Urinary bladder (tissue), 3 donors: ENCODE measurements at regions not wholly inside any gene's neighbourhood (a gene's known extent, or its start where the extent isn't known, plus 50 kb on each side); places are given as distances from the start of the nearest gene placed in this dataset.
A peak's percentile ranks its signal among the peaks of the same experiment; 100 is the strongest.

Source experiments
- DNase-seq: peaks from one replicate; pipeline ENCODE4 v3.0.0-alpha.2; 2015; ENCODE audit errors: extremely low spot score
- H3K27ac ChIP-seq: one replicate; pipeline ENCODE4 v1.5.1; 2013; ENCODE audit warnings: low read depth, mild to moderate bottlenecking, moderate library complexity
- H3K36me3 ChIP-seq: one replicate; pipeline ENCODE4 v1.6.1; 2013; ENCODE audit warnings: mild to moderate bottlenecking, moderate library complexity; ENCODE audit not compliant: insufficient read depth
- H3K4me1 ChIP-seq: one replicate; pipeline ENCODE4 v1.6.1; 2013; ENCODE audit warnings: mild to moderate bottlenecking, moderate library complexity; ENCODE audit not compliant: insufficient read depth
- H3K4me3 ChIP-seq: one replicate; pipeline ENCODE4 v1.5.1; 2013; ENCODE audit warnings: low read depth, low read length
- WGBS: extraction: QIAGEN DNeasy Blood & Tissue Kit; methylation state at CpG from one replicate; pipeline ENCODE4 v1.1.7; 2013; 5-methylcytosine and 5-hydroxymethylcytosine counted together
- donor health status: healthy with polysubstance abuse.
- donor health status: healthy.

DNA sequence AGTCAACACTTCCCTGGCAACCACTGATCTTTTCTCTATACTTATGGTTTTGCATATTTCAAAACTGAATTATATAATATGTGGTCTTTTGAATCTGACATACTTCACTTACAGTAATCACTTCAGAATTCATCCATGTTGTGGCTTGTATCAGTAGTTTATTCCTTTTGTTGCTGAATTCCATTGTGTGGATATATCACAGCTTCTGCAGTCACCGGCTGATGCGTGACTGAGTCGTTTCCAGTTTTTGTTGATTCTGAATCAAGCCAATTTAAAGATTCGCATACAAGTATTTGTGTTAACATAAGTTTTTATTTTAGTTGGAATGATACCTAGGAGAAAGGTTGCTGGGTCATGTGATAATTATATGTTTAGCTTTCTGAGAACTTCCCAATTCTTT is 672.5 kb upstream of the ANKRD30A start:
- 84% methylated on average over 4 of the region's 4 CpGs for WGBS
- no peak overlapping the region for H3K4me3 ChIP-seq
- no peaks in the 10 kb centered on the region for H3K36me3 ChIP-seq
- DNase-seq, result no peak
- no peaks in the 10 kb centered on the region for H3K4me1 ChIP-seq
- no peak overlapping the region for H3K27ac ChIP-seq

DNA sequence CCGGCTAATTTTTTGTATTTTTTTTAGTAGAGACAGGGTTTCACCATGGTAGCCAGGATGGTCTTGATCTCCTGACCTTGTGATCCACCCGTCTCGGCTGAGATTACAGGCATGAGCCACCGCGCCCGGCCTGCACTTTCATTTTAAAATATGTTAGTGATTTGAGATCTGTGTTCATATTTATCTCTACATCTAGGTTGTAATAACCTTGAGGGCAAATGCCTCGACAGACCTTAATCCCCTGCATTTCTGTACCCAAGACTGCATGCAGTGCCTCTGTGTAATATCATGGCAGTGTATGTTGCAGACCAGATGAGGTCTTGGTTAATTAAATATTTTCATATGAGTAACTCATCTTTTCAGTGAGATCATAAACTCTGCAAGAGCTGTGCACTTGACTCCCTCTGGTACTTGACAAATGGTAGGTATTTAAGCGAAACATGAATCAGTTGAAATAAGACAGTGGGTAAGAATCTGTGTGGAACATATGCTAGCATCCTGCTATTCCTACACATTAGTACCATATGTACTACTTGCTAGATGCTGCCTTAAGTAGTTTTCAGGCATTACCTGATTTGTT is 673.9 kb upstream of the ANKRD30A start:
- WGBS, result 85% methylated on average over 8 of the region's 8 CpGs
- Histone ChIP-seq H3K4me3 (no peak overlapping the region), H3K4me1 (no peaks in the 10 kb centered on the region), H3K36me3 (no peaks in the 10 kb centered on the region), H3K27ac (no peak overlapping the region)
- no peak for DNase-seq

DNA sequence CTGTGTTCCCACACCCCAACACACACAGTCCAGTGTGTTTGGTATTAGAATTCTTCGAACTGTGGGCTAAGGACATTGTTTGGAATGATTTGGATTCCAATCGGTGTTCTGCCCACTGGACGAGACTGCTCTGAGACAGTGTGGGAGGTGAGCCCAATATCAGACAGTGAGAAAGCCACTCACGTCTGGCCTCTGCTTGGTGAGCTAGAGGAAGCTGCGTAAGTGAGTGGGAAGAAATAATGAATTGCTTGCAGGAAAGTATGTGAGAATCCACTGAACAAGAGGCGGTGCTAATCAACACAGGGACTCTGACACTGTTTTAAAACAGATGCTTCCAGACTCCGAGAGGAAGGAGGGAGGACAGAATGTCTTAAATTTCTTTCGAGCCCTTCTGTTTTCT is 675.0 kb upstream of the ANKRD30A start:
- DNase-seq, result no peak
- no peak overlapping the region for H3K4me3 ChIP-seq
- H3K4me1 ChIP-seq, result no peaks in the 10 kb centered on the region
- H3K27ac ChIP-seq, result no peak overlapping the region
- 29% methylated on average over 8 of the region's 8 CpGs for WGBS
- H3K36me3 ChIP-seq, result no peaks in the 10 kb centered on the region

- WGBS, result 61% methylated on average over 11 of the region's 11 CpGs
- Histone ChIP-seq H3K4me1 (no peaks in the 10 kb centered on the region), H3K36me3 (no peaks in the 10 kb centered on the region), H3K27ac (no peak overlapping the region), H3K4me3 (no peak overlapping the region)
- DNase-seq, result no peak
Observed at GRCh38 chr10:36448760-36449691, 676.4 kb upstream of the ANKRD30A start.

DNA sequence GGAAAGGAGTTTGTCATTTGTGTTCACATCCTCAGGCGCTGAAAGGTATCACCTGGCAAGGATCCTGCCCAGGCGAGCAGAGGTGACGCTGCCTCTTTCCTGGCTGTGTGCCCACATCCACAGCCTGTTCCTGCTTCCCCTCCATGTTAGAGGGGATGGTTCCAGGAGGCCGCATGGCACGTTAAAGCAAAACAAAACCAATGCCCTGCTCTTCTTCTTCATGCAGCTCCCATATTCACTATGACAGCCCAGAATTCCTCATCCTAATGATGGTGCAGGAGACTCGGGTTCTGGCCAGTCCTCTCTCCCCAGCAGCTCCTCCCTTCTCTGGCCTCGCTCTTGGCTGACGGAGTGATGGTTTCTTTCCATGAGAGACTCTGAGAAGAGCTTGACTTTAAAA is 678.5 kb upstream of the ANKRD30A start:
- Histone ChIP-seq H3K36me3 (no peaks in the 10 kb centered on the region), H3K4me1 (no peaks in the 10 kb centered on the region), H3K27ac (no peak overlapping the region), H3K4me3 (no peak overlapping the region)
- 22% methylated on average over 8 of the region's 8 CpGs for WGBS
- DNase-seq, result no peak

DNA sequence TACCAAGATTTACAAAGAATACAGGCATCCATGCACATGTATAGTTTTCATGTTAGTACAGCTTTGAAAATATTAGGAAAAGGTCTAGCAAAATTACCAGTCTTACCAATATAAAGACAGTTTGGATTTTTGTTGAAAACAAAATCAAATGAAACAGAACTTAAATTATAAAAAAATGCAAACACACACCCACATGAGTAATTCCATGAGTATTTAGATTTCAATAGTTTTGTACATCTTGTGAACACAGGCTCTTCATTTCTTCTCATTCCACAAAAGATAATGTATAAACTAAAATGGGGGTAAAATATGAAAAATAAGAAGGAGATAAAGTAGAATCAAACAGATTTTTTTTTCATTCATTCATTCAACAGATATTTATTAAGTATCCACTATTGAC is 682.2 kb upstream of the ANKRD30A start:
- Histone ChIP-seq H3K4me3 (no peak overlapping the region), H3K27ac (no peak overlapping the region), H3K36me3 (no peaks in the 10 kb centered on the region)

DNA sequence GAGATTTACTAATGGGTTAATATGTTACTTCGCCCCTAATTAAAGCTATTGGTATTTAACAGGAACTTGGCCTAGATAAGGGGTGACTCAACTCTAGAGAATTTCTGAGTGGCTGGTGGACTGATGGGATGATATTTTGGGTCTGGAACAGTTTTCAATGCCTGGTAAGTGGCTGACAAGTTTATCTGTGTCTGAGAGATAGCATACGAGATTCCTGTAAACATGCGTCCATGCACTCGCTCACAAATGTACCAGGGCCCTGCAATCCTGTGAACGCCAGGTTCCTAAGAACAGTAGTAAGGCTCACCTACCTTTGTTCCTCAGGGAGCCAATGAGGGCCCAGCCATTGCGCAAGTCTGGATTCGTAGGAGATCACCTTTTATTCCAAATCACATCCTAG is 683.8 kb upstream of the ANKRD30A start:
- H3K4me1 ChIP-seq, result no peaks in the 10 kb centered on the region
- H3K36me3 ChIP-seq, result no peaks in the 10 kb centered on the region
- DNase-seq, result no peak
- WGBS, result 48% methylated on average over 7 of the region's 7 CpGs
- H3K27ac ChIP-seq, result no peak overlapping the region
- H3K4me3 ChIP-seq, result no peak overlapping the region

More for the DNA sequence above, 682.2 kb upstream of the ANKRD30A start:
- no peaks in the 10 kb centered on the region for H3K4me1 ChIP-seq
- no peak for DNase-seq

DNA sequence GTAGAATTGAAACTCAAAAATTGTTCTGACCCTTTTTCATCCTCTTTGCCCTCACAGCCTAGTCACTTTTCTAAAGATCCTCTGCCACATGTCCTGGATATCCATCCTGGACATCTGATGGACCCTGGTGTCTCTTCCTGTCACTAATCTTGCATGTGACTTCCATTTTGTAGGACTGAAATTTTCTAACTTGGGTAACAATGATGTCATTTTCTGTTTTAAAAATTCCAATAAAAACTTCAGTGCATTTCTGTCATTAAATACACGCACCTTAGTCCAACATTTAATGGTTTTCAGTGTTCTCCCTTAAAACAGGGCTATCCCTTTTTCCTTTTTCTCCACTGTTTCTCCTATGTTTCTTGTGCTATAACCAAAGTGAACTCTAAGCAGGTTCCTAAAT is 684.9 kb upstream of the ANKRD30A start:
- H3K27ac ChIP-seq, result no peak overlapping the region
- no peaks in the 10 kb centered on the region for H3K4me1 ChIP-seq
- H3K36me3 ChIP-seq, result no peaks in the 10 kb centered on the region
- no peak overlapping the region for H3K4me3 ChIP-seq
- DNase-seq, result no peak
- 91% methylated on average over 1 of the region's 1 CpG for WGBS

GRCh38 chr10:36437367-36437766 is 688.0 kb upstream of the ANKRD30A start:
- Histone ChIP-seq H3K27ac (no peak overlapping the region), H3K4me1 (no peaks in the 10 kb centered on the region), H3K4me3 (no peak overlapping the region), H3K36me3 (no peaks in the 10 kb centered on the region)
- 83% methylated on average over 3 of the region's 3 CpGs for WGBS
- no peak for DNase-seq

DNA sequence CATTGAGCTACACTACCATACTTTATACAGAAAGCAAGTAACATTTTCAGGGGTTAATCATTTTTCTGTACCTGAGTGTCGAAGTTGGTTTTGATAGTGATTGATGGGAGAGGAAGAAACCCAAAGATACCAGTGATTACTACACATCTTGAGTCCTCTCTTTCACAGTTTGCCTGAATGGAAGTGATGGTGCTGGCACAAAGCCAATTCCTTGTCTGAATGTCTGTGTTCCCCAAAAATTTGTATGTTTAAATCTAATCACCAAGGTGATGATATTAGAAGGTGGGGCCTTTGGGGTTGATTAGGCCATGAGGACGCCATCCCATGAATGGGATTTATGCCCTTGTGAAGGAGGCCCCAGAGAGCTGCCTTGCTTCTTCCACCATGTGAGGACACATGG is 696.9 kb upstream of the ANKRD30A start:
- no peak for DNase-seq
- 93% methylated on average over 2 of the region's 2 CpGs for WGBS
- no peak overlapping the region for H3K4me3 ChIP-seq
- H3K4me1 ChIP-seq, result no peaks in the 10 kb centered on the region
- H3K27ac ChIP-seq, result no peak overlapping the region
- no peaks in the 10 kb centered on the region for H3K36me3 ChIP-seq

GRCh38 chr10:36425131-36425797 is 700.1 kb upstream of the ANKRD30A start:
- no peak for DNase-seq

DNA sequence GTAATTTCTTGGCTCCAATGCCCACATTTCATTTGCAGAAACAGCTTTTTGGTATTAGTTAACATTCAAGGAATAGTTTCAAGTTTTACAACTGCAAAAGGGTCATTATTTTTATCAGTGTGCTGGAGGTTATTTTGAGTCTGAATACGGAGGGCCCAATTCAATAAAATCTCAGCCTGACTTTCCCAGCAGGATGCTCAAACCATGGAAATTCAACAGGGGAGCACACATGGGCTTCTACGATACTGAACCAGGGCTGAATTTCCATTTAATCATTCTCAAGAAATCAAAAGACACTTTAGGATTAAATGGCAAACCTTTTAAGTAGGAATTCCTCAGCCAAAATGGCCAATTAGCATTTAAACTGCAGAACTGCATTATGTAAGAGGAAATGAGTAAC is 700.9 kb upstream of the ANKRD30A start:
- Histone ChIP-seq H3K4me3 (no peak overlapping the region), H3K36me3 (no peaks in the 10 kb centered on the region), H3K4me1 (no peaks in the 10 kb centered on the region), H3K27ac (no peak overlapping the region)
- 63% methylated on average over 2 of the region's 2 CpGs for WGBS
- no peak for DNase-seq

More at GRCh38 chr10:36425131-36425797, 700.1 kb upstream of the ANKRD30A start:
- no peak overlapping the region for H3K27ac ChIP-seq
- H3K36me3 ChIP-seq, result no peaks in the 10 kb centered on the region
- H3K4me1 ChIP-seq, result no peaks in the 10 kb centered on the region
- H3K4me3 ChIP-seq, result no peak overlapping the region

DNA sequence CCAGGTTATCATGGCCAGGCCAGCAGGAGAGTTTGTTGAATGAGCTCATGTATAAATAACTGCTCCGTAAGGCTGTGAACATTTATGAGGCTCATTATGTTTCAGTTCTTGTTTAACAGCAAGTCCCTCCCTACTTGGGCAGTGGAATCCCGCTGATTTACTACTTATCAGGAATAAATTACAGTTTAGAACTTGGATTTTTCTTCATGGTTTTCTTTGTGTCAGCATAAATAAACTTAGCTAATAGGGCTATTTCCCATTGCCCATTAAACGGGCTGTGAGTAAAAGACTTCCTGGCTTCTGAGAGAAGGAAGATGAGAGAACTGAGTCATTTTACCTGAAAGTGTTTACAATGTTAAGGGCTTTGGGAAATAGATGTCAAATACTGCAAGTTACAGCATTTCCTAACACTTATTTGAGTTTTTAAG is 701.6 kb upstream of the ANKRD30A start:
- 31% methylated on average over 3 of the region's 3 CpGs for WGBS
- no peak overlapping the region for H3K27ac ChIP-seq

DNA sequence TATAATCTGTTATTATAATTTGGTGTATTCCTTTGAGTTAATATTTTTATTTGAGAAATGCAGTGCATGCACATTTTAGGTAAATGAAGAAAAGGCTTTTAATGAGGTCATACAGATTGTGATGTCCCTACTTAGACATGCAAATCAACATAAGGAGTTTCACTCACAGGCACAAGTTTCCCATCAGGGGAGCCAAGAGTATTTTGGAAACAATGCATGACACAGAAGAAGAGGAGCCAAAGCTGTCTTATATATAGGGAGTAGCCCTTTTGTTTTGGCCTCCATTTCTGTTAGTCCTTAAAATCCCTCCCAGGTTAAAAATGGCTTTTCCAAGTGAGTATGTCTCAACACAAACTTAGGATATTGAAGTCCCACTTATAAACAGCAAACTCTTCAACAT is 703.4 kb upstream of the ANKRD30A start:
- Histone ChIP-seq H3K4me3 (no peak overlapping the region), H3K36me3 (no peaks in the 10 kb centered on the region), H3K4me1 (no peaks in the 10 kb centered on the region), H3K27ac (no peak overlapping the region)
- no peak for DNase-seq

More for the DNA sequence above, 701.6 kb upstream of the ANKRD30A start:
- no peaks in the 10 kb centered on the region for H3K4me1 ChIP-seq
- no peaks in the 10 kb centered on the region for H3K36me3 ChIP-seq
- no peak overlapping the region for H3K4me3 ChIP-seq
- peak; percentile 47 for DNase-seq
